Activated CD4-positive, alpha-beta T cell treated with anti-CD3 and anti-CD28 coated beads, Interleukin-2, amount 50 U/mL, for 48 hours (primary cell): ENCODE measurements at regions not wholly inside any gene's neighbourhood (a gene's known extent, or its start where the extent isn't known, plus 50 kb on each side); places are given as distances from the start of the nearest gene placed in this dataset.

Experiments
- DNase-seq, 2 experiments: peaks; one replicate each; pipeline ENCODE4 v3.0.0-alpha.2; 2020

- DNase-seq = no peak
Observed at GRCh38 chr3:152516216-152516615, 247.5 kb downstream of the MBNL1 start.

DNA sequence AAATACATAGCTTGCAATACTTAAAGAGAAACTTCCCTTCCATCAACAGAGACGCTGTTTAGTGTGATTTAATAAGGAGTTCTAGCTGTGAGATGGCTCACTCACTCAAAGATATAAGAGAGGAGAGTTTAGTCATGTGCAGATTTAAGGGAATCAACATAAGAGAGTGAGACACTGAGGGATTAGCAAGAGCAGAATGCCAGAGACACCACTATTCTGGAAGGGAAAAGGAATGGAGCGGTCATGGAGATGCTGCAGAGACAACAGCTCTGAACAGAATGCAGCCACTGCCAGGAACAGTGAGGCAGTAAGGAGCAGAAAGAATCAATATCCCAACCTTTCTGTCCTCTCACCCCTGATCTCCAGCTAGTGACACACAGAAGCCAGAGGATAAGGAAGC, 248.8 kb downstream of the MBNL1 start:
- DNase-seq = no peak

DNA sequence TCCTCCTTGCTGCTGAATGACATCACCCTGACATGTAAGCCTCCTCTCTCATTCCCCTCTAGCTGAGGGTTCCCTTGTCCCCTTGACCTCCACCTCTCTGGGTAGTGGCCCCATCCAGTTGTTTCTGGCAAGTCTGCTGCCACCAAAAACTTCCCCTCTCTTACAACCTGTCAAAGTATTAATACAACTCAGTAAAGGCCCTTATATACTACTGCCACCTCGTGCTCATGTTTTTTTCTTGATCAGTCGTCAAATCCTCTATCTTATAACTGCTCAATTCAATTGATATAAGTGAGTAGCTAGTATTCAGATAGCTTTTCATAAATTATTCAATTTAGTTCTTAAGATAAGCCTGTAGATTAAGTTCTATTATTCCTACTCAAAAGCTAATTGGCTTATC, 249.6 kb downstream of the MBNL1 start:
- DNase-seq = no peak

DNA sequence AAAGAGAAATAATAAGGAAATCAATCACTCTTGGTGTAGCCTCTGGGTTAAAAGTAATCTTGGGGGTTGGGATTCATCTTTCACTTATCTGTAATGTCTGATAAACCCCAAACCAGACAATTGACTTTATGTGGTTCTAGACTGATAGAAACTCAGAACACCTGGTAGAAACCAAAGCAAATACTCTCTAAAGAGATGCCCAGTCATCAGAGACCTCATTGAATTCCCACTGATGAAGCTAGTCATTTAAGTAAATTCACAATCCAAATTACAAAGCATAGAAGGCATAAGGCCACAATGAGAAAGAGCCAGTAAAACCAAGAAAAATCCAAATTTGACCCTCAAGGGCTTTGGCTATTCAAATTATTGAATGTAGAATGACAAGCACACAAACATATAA, 250.6 kb downstream of the MBNL1 start:
- no peak for DNase-seq

GRCh38 chr3:152522036-152522435, 253.3 kb downstream of the MBNL1 start:
- no peak for DNase-seq

- peak; percentile 28 to 51 for DNase-seq
Observed at GRCh38 chr3:152524198-152525140, 255.7 kb downstream of the MBNL1 start.

- DNase-seq = no peak
Observed at GRCh38 chr3:152531717-152532116, 263.0 kb downstream of the MBNL1 start.

DNA sequence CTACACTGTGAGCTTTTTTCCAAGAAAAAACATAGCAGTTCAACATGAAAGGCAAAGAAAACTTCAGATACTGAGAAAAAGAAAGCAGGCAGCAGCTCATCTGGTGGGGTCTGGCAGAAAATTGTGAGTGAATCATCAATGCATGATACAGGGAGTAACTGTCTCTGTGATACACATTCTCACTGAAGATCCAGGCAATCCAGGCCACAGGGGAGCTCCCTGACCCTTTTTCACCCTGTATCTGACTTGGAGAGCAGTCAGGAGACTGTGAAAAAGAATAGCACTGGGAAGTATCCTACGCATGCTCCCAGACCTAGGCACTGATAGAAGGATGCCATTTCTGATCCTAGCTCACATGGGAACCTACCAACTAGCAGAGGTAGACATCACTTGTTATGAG, 269.8 kb downstream of the MBNL1 start:
- no peak for DNase-seq

DNA sequence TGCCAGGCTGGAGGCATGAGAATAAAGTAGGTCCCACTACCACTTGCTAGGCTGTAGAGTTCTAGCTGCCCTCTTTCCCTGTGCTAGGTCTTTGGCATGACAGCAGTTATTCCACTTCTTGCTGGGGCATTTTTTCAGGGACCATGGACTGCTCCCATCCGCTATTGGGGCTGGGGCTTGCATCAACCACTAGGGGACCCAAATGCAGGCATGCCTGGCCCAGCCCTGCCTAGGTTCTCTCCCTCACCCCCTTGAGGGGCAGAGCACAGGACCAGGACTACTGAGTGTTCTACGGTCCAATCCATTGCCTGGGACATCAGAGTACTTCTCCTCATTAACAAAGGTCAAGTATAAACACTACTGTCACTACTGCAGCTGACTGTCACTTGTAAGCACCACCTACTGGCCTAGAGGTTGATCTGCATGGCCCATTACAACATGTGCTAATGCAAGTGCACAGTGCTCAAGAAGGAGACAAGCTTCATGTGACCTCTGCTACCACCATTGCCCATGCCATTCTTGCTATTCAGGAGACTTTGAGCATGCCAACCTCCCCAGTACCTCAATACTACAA, 270.5 kb downstream of the MBNL1 start:
- no peak for DNase-seq

- DNase-seq = no peak
Observed at GRCh38 chr3:152540120-152540519, 271.4 kb downstream of the MBNL1 start.

GRCh38 chr3:152547153-152547552, 278.4 kb downstream of the MBNL1 start:
- DNase-seq = no peak

- no peak for DNase-seq
Observed at GRCh38 chr3:152549263-152549662, 280.5 kb downstream of the MBNL1 start.

DNA sequence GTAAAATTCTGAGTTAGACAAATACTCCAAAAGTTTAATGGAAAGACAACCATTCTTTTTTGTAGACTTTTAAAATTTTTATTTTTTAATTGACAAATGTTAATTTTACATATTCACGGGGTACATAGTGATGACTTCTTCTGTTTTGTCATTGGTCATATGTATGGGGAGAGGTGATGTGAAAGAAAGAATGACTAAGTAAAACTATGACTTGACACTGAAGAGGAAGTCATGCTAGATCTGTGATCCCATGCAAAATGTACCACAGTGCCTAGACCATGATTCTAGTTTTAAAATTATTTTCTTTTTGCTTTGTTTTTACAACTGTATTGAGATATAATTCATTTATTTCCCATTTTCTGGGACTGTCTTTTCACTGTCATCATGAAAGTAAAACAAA, 281.6 kb downstream of the MBNL1 start:
- DNase-seq = no peak

- no peak for DNase-seq
Observed at GRCh38 chr3:152554980-152555379, 280.0 kb upstream of the P2RY1 start.

- no peak for DNase-seq
Observed at GRCh38 chr3:152555666-152556291, 279.2 kb upstream of the P2RY1 start.

DNA sequence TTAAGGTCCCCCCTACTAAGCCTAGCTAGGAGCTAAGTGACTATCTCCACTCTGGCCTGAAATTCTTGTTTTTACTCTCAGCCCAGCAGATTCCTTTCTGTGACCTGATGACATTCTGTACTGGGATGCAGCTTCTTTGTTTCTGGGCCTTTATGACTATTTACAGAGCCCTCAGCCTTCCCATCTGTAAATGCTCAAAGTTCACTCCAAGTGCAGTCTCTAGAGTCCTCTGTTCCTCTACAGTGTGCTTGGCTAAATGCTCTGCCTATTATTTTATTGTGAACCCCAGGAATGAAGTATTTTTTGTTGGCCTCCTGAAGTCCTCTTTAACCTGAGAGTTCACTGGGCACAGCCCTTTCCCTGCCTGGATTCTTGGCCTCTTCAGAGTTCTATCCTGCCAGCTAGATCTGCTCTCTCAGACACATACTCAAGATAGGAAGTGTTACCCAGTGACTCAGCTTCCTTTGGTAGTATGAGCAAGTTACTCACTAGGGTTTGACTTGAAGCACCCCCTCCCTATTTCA, 278.1 kb upstream of the P2RY1 start:
- DNase-seq = no peak

DNA sequence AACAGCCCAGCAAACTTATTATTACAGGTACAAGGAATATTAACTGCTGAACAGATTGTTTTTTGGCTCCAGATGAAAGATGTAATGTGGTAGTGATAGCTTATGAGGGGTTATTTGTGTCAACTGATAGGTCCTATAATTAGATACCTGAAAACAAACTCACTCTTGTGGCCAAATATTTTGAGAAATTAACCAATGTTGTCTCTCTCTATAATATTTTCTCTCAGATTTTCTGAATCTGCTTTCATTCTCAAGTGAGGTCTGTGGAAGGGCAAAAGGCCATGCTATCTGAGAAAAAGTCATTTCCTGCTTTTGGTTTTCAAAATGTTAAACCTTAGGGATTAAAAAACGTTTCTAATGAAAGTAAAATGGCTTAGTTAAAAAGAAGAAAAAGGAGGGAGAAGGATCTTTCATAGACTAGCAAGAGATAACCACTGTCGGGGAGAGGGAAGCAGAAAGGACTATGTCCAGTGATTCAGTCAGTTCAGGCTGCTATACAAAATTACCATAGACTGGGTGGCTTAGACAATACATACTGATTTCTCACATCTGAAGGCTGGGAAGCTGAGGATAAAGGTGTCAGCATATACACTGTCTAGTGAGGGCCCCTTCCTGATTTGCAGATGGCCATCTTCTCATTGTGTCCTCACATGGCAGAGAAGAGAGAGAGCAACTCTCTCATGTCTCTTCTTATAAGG, 277.5 kb upstream of the P2RY1 start:
- DNase-seq = no peak

DNA sequence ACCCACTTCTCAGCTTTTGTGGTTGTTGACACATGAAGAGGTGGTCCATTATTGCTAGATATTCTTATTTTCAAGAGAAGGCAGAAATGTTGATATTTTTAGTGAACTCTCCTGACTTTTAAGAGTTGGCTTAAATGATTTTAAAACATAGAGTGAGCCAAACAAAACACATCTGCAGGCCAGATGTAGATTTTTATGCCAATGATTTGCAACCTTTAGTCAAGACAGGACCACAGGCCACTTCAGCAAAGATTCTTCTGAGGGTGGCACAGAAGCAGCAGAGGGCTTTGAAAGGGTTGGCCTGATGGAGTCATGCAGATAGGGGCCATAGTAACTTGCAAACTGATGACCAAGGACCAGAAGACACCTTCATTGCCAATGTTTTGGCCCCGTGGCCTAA, 276.5 kb upstream of the P2RY1 start:
- no peak for DNase-seq

DNA sequence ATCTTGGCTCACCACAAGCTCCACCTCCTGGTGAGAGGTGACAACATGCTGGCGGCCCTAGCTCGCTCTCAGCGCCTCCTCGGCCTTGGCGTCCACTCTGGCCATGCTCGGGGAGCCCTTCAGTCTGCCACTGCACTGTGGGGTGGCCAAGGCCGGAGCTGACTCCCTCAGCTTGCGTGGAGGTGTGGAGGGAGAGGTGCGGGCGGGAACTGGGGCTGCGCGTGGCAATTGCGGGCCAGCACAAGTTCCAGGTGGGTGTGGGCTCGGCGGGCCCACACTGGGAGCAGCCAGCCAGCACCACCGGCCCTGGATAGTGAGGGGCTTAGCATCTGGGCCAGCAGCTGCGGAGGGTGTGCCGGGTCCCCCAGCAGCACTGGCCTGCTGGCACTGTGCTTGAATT, 275.7 kb upstream of the P2RY1 start:
- no peak for DNase-seq

- no peak for DNase-seq
Observed at GRCh38 chr3:152564459-152564858, 270.5 kb upstream of the P2RY1 start.

DNA sequence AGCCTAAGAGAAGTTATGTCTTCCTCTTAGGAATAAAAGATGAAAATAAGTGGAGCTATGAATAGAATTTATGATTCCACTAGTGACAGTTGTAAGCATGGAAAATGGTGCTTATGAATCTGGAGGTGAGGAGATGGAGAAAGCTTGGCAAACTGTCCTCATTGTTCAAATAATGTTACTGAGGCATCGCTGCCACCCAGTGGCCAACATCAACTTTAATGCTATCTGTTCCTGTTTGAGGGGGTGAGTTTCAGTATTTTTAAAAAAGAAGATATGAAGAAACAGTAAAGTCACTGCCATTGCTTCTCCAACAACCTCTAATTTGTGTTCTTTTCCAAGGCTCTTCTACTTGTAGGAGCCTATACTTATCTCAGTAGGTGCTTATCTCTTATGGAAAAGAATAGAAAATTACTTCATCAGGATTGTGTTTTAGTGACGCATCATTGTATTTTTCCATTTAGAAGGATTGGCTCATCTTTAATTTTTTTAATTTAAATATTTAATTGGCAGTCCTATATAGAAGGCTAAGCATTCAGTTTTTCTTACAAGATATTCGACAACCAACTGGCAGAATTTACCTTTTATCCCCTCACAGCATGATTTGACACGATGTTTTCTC, 260.4 kb upstream of the P2RY1 start:
- peak; percentile 22 to 42 for DNase-seq

DNA sequence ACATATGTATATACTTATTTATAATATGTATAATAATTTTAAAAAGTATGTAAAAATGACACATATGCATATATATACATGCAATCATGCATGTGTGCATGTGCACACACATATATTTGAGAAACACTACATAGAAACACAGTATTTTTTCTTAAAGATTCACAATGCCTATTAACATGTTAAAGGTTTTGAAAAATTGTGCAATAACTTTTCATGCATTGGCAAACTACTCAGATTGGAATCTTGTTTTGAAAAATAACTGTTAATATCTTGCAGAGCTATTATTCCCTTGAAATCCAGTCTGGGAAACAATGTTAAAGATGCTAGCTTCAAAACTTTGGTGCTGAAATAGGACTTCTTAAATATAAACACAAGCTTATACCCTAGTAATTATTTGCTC, 256.2 kb upstream of the P2RY1 start:
- DNase-seq = no peak

GRCh38 chr3:152581951-152582350, 253.0 kb upstream of the P2RY1 start:
- no peak for DNase-seq
